HepG2 (cell line): ENCODE measurements at regions not wholly inside any gene's neighbourhood (a gene's known extent, or its start where the extent isn't known, plus 50 kb on each side); places are given as distances from the start of the nearest gene placed in this dataset.

Experiments used
- AGO1 ChIP-seq: fragments of 200-400 bp; formaldehyde crosslinking; IDR thresholded peaks from 2 replicates; pipeline ENCODE4 v1.6.1; 2017; ENCODE audit warnings: mild to moderate bottlenecking, low read depth, low read length, moderate library complexity; ENCODE audit not compliant: poor library complexity, severe bottlenecking
- BRF2 ChIP-seq: sonication (generic); formaldehyde crosslinking; IDR thresholded peaks from 2 replicates; pipeline ENCODE4 v1.8.1; 2022; ENCODE audit warnings: mild to moderate bottlenecking, missing genetic modification reagents
- CEBPB ChIP-seq: IDR thresholded peaks from 2 replicates; pipeline ENCODE4 v1.6.1; 2011; ENCODE audit warnings: low read depth, low read length, improper control_type of control experiment, borderline replicate concordance
- LBX2 ChIP-seq: sonication (generic); formaldehyde crosslinking; IDR thresholded peaks from 2 replicates; pipeline ENCODE4 v1.5.0; 2020; ENCODE audit warnings: missing genetic modification reagents, mild to moderate bottlenecking, borderline replicate concordance
- MTA3 ChIP-seq: sonication (generic); formaldehyde crosslinking; IDR thresholded peaks from 2 replicates; pipeline ENCODE4 v1.4.0; 2020; ENCODE audit warnings: missing genetic modification reagents
- MXD1 ChIP-seq: sonication (generic); formaldehyde crosslinking; IDR thresholded peaks from 2 replicates; pipeline ENCODE4 v1.4.0; 2020; ENCODE audit warnings: mild to moderate bottlenecking, missing genetic modification reagents
- MYC ChIP-seq: sonication (generic); formaldehyde crosslinking; IDR thresholded peaks from 2 replicates; pipeline ENCODE4 v1.9.0; 2021; ENCODE audit warnings: missing genetic modification reagents, borderline replicate concordance
- PRDM10 ChIP-seq: sonication (generic); formaldehyde crosslinking; IDR thresholded peaks from 2 replicates; pipeline ENCODE4 v1.4.0; 2020; ENCODE audit warnings: low read depth, missing genetic modification reagents
- SRSF4 ChIP-seq: fragments of 200-400 bp; formaldehyde crosslinking; IDR thresholded peaks from one replicate; pipeline ENCODE4 v1.6.1; 2018; ENCODE audit warnings: mild to moderate bottlenecking, low read depth, low read length, moderate library complexity; ENCODE audit not compliant: poor library complexity, severe bottlenecking
- YEATS2 ChIP-seq: sonication (generic); formaldehyde crosslinking; IDR thresholded peaks from 2 replicates; pipeline ENCODE4 v1.4.0; 2020; ENCODE audit warnings: missing genetic modification reagents, borderline replicate concordance
- ZNF30 ChIP-seq: sonication (generic); formaldehyde crosslinking; IDR thresholded peaks from 2 replicates; pipeline ENCODE4 v1.5.0; 2020; ENCODE audit warnings: mild to moderate bottlenecking, missing genetic modification reagents
- ZNF432 ChIP-seq: sonication (generic); formaldehyde crosslinking; IDR thresholded peaks from 2 replicates; pipeline ENCODE4 v1.5.0; 2020; ENCODE audit warnings: missing genetic modification reagents, mild to moderate bottlenecking, borderline replicate concordance
- ZNF713 ChIP-seq: sonication (generic); formaldehyde crosslinking; IDR thresholded peaks from 2 replicates; pipeline ENCODE4 v1.4.0; 2020; ENCODE audit warnings: mild to moderate bottlenecking, missing genetic modification reagents
- ZNF891 ChIP-seq: sonication (generic); formaldehyde crosslinking; IDR thresholded peaks from 2 replicates; pipeline ENCODE4 v1.5.0; 2020; ENCODE audit warnings: mild to moderate bottlenecking, missing genetic modification reagents

- no peak for TF ChIP-seq SRSF4
- no peak for TF ChIP-seq BRF2 (CRISPR knock-in tag)
- no peak for TF ChIP-seq ZNF713 (CRISPR knock-in tag)
- TF ChIP-seq LBX2 (CRISPR knock-in tag), result no peak
- TF ChIP-seq MXD1 (CRISPR knock-in tag), result no peak
- TF ChIP-seq MYC (CRISPR knock-in tag), result no peak
- no peak for TF ChIP-seq YEATS2
- no peak for TF ChIP-seq ZNF891 (CRISPR knock-in tag)
- no peak for TF ChIP-seq PRDM10 (CRISPR knock-in tag)
- TF ChIP-seq CEBPB, result no peak
- no peak for TF ChIP-seq MTA3
- no peak for TF ChIP-seq ZNF30
- no peak for TF ChIP-seq ZNF432 (CRISPR knock-in tag)
- TF ChIP-seq AGO1, result no peak
These were observed 514.7 kb upstream of the CHORDC1 start (continued) for GRCh38 chr11:90737444-90738050.
